DMS53 (cell line): ENCODE measurements at regions not wholly inside any gene's neighbourhood (a gene's known extent, or its start where the extent isn't known, plus 50 kb on each side); places are given as distances from the start of the nearest gene placed in this dataset.
"Not testable (repeated sequence)": the region's sequence is repeated elsewhere in the genome, so short reads cannot be mapped to it uniquely, and the experiment has no call there.

Experiments used
- DNase-seq: peaks from one replicate; lab custom pipeline; 2025; lab: John Stamatoyannopoulos, UW

DNA sequence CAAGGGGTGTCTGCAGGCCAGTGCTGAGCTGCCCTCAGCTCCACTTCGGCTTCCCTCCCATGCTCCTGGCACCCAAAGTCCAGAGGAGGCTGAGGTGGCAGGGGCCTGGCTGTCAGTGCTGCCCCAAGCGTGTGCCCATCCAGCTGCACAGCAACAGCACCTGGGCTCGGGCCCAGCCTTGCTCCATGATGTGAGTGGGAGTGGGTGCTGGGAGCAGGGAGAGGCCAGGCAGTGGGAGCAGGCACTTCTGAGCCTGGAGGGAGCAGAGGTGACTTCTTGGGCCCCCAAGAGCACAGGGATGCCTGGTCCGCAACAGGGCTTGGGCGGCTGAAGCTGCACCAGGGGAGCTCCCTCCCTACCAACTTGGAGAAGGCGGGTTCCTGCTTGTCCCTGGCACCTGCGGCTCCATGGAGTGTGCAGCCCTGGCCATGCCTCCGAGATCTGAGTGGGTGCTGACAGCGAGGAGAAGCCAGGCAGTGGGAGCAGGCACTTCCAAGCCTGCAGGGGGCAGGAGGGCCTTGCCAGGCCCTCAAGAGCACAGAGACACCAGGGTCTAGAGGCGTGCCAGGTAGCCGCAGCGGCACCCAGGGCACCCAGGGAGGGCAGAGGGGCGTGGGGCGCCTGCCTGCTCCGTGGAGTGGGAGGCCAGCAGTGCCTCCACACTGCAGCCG lies 366.7 kb upstream of the SGO1 start:
- DNase-seq = no peak

GRCh38 chr3:20547361-20548269 lies 361.6 kb upstream of the SGO1 start:
- not testable (repeated sequence) for DNase-seq

DNA sequence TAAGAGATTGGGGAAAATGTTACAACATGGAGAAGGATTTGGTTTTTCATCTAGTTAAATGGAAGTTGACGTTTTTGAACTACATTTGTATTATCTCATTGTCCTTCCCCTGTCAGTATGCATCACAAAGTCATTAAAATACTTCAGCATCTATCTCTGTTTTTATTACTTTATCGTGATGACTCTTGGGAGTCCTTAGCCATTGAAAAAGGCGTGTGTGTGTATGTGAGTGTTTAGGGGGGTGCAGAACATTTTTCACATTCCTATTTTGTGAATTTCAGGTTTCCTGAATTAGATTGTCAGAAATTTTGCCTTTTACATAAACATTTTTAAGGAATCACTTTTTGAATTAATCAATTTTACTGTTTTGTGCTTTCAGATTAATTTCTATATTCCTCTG lies 360.6 kb upstream of the SGO1 start:
- no peak for DNase-seq

DNA sequence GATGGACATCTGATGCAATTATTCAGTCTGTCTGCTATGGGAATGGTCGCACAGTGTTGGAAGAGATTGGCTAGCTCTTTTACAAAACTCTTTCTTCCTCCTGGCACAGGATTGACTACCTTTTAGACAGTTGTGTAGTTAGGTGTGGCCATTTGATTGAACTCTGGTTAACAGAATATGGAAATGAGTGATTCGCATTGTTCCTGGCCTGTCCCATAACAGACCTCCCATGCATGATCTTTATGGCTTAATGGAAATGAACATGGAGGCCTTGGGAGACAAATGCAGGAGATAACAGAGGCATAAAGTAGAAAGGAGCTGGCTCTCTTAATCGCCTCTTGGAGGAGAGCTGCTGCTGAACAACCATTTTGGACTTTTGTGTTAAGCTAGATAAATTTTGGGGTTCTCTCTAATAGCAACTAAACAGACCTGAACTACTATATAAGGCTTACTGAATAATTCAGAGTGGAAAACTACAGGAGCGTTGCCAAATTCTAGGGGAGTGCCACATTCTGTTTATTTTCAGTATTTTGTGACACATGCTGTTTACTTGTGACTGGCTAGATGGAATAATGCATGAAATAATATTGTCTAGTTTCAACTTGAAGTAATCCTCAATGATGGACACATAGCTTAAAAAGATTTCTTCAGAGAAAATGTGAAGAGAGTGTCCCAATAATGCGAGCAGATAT lies 357.7 kb upstream of the SGO1 start:
- no peak for DNase-seq

DNA sequence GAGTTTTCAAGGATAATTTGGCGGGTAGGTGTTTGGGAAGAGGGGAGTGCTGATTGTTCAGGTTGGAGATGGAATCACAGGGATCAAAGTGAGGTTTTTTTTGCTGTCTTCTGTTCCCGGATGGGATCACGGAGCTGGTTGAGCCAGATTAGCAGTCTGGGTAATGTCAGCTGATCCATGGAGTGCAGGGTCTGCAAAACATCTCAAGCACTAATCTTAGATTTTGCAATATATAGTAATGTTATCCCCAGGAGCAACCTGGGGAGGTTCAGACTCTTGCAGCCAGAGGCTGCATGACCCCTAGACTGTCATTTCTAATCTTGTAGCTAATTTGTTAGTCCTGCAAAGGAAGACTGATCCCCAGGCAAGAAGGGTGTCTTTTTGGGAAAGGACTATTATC lies 354.1 kb upstream of the SGO1 start:
- no peak for DNase-seq

DNA sequence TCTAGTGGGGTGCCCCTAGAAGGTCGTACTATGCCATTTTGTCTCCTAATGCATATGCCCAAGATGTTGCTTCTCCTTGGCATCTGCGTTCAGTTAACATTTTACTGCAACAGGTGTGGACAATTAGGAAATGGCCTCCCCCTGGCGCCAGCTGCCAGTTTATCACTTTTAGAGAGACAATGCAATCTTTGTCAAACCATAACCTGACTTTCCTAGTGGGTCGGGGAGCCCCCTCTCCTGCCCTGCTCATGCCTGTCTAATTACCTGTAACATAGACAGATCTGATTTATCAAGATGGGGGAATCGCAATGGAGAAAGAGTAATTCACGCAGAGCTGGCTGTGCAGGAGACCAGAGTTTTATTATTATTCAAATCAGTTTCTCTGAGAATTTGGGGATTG lies 353.7 kb upstream of the SGO1 start:
- no peak for DNase-seq

- DNase-seq = no peak
These were observed 351.2 kb upstream of the SGO1 start for GRCh38 chr3:20537234-20537633.

- DNase-seq = no peak
These were observed 343.9 kb upstream of the SGO1 start for GRCh38 chr3:20529911-20530310.

DNA sequence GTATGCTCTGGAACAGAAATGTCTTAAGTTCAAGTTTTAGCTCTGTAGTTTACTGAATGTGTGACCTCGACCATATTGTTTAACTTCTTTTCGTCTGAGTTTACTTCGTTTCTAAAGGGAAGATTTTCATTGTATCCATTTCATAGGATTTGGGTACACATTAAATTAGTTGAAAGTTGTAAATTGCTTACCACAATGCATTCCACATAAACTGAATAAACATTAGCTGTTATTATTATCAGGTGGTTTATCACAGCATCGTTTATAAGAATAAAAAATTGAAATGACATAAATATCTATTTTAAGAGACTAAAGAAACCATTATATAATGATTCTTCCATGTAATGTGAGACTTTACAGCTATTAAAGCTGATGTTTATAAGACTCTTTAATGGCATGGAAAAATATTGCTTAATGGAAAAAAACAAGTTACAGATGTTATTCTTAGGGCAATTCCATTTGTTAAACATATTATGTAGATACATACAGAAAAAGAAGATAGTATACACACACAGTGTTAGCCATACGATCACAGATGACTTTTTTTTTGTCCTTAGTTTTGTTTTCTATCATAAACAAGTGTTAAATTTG lies 342.3 kb upstream of the SGO1 start:
- DNase-seq = no peak

DNA sequence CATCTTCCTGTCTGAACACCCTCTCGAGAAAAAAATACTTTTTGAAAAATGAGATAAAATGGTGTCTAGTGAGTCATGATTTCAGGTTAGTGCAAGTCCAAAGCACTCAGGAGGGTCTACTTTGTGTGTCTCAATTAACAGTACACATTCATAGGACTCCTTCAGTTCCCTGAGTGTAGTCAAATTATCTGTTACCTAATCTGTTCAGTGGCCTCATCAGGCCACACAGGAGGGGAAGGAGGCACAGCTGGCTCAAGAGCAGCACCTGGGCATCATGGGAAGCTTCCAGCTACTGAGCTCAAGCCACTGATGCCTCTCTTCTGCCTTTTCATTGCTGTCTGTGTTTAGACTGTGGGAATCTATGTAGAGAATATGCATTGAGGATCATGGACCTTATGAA lies 341.4 kb upstream of the SGO1 start:
- DNase-seq = no peak

GRCh38 chr3:20524328-20524727 lies 338.3 kb upstream of the SGO1 start:
- DNase-seq = no peak

DNA sequence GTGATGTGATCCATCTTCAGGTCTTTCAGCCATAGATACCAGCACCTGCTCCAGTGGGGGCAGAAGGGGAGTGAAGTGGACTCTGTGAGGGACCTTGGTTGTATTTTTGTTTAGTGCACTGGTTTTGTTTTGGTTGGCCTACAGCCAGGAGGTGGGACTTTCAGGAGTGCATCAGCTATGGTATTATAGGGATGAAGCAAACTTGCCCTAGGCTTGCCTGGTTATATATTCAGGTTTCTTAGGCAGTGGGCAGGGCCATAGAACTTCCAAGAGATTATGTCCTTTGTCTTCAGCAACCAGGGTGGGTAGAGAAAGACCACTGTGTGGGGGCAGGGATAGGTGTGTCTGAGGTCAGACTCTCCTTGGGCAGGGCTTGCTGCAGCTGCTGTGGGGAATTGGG lies 337.3 kb upstream of the SGO1 start:
- no peak for DNase-seq

DNA sequence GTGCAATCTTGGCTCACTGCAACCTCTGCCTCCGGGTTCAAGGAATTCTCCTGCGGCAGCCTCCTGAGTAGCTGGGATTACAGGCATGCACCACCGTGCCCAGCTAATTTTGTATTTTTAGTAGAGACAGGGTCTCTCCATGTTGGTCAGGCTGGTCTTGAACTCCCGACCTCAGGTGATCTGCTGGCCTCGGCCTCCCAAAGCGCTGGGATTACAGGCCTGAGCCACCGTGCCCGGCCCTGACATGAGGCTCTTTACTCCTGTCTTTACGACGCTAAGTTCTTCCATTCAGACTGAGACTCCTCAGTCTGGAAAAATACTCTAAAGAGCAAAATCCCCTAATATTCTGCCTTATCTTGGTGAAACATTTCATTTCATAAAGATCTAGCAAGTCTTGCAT lies 331.3 kb upstream of the SGO1 start:
- DNase-seq = not testable (repeated sequence)

DNA sequence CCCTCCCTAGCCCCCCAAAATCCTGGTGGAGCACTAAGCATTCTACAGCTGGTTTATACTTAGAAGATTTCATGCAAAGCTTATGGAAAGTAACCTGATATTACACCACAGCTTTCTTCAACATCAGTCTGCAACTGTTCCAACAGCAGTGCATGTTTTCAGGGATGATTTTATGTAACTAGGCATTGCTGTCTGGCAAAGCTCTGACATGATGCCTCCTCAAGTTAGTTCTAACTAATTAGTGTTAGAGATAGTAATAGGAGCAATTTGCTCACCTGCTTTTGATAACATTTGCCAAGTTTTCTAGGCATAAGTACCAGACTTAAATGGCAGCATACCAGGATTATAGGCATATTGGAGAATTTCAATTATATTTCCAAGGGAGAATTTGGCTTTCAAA lies 330.3 kb upstream of the SGO1 start:
- DNase-seq = no peak

- DNase-seq = no peak
These were observed 329.8 kb upstream of the SGO1 start for GRCh38 chr3:20515834-20516233.

DNA sequence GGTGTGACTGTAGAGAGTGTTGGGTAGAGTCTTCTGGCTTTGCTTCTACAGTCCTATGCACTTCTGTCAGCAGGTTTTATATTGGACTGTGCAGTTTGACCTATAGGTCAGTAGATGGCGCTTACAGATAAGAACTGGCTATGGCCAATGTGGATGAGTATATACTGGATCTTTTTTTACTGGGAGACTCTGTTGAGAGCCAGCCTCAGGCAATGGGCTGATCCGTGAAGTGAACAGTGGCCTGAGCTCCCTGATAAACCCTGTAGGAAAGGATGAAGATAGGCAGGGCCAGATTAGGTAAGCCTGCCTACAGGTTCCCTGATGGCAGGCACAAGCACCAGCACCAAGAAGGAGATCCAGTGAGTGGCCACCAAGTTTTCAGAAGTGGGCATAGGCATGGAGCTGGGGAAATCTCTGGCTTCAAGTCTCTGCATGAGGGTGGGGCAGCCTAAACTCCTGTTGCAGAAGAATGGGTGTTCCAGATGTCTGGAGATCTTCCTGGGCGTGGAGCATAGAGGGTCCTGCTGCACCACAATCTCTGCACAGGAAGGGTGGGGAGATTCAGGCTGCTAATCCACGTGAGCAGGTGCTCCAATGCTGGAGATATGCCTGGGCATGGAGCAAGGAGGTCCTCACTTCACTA lies 326.0 kb upstream of the SGO1 start:
- DNase-seq = peak; percentile 65

DNA sequence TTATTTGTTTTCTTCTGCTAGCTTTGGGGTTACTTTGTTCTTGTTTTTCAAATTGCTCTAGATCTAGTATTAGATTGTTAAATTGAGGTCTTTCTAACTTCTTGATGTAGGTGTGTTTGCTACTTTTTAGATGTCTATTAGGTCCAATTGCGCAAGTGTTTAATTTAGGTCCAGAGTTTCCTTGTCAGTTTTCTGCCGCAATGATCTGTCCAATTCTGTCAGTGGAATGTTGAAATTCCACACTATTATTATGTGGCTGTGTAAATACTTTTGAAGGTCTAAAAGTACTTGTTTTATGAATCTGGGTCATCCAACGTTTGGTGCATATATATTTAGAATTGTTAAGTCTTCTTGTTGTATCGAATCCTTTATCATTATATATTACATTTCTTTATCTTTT lies 324.4 kb upstream of the SGO1 start:
- no peak for DNase-seq

DNA sequence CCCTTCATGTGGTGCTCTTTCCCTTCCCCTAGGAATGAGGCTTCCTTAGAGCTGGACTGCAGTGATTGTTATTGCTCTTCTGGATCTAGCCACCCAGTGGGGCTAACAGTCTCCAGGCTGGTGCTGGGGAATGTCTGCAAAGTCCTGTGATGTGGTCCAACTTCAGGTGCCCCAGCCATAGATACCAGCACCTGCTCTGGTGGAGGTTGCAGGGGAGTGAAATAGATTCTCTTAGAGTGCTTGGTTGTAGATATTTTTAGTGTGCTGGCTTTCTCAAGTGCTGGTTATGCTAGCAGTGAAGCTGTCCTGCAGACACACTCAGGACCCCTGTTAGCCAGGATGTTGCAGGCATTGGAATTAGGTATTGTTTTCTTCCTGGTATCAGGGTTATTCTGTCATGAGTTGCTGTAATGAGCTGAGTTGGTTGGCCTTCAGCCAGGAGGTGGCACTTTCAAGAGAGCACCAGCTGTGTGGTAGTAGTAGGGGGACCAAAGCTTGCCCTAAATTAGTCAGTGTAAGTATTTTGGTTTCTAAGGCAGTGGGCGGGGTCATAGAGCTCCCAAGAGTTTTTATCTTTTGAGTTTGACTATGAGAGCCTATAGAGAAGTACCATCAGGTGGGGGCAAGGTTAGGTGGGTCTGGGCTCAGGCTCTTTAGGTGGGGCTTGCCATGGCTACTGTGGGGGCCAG lies 317.5 kb upstream of the SGO1 start:
- DNase-seq = no peak

DNA sequence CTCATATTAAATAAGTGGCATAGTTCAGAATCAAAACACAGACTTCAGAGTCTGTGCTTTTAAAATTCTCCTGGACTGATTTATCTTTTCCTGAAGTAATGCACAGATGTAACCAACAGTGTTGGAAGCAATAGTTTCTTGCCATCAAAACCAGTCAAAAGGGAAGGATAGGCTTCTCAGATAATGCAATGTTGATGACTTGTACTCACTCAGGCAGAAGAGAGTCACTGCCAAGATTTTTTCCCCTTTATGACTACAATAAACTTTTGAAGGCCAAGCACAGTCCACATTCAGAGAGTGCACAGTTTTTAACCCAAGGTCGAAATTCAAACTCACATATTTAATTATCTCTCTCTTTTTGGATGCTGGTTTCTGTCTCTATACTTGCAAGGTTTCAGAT lies 305.0 kb upstream of the SGO1 start:
- DNase-seq = no peak

DNA sequence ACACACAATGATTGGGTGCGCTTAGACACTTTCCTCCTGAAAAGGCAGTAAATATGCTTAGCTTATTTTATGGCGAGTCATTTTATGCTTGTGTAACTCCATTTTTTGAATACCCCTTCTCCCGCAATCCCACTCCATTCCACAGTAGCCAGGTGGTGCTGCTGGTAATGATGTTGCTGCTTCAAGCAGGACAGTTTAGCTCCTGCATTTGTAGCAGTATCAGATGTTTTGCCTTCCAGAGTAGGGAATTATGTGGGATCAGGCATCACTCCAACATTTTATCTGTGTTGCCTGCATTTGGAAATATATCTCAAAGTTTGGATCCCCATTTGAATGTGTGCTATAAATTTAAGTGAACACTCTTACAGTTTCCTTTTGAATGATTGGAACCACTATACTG lies 302.1 kb upstream of the SGO1 start:
- no peak for DNase-seq

- DNase-seq = no peak
These were observed 298.1 kb upstream of the SGO1 start for GRCh38 chr3:20484126-20484525.

DNA sequence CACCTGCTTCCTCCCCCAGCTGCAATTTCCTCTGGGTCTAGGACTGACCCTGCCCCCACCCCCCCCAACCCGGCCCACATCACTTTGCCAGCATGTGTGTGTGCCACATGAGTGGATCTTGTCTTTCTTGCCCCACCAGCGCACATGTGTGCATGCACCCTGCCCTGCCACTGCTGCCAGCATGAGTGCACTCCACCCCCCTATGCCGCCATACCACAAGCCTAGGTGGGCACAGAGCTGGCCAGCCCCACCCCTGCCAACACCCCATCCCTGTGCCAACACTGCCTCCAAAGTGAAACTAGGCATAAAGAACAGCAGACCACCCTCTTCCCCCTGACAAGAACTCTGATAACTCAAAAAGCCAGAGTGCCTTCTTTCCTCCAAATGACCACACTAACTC lies 296.3 kb upstream of the SGO1 start:
- DNase-seq = no peak
